CD4-positive, alpha-beta T cell treated with Interferon alpha-2 for 1 hour (primary cell): ENCODE measurements at regions not wholly inside any gene's neighbourhood (a gene's known extent, or its start where the extent isn't known, plus 50 kb on each side); places are given as distances from the start of the nearest gene placed in this dataset.

Experiments
- DNase-seq, 2 donors: peaks; one replicate each; pipeline ENCODE4 v3.0.0-alpha.2; 2020 to 2022

DNA sequence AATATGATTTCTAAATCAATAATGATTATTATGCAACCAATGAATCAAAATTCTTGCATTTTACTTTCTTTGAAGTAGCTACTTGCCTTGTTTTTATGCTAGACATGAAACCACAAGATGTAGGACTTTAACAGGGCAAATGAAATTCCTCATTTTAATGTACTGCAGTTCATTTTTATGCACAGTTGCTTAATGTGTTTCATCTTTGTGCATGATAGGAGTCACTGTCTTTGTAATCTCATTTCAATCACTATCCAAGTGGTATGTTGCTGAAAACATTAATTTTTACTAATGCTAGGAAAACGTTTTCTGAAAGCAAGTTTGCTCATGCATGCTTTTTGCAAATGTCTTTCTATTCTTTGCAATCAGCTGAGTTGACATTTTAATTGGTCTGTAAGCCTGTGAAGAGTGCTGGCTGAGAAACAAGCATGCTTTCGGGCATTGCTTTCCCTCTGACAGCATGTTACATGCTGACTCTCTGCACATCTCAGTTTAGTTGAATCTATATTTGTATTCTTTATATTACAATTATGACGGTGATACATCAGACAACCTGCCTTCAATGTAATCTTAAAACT is 535.0 kb upstream of the CDH18 start:
- DNase-seq = no peak

DNA sequence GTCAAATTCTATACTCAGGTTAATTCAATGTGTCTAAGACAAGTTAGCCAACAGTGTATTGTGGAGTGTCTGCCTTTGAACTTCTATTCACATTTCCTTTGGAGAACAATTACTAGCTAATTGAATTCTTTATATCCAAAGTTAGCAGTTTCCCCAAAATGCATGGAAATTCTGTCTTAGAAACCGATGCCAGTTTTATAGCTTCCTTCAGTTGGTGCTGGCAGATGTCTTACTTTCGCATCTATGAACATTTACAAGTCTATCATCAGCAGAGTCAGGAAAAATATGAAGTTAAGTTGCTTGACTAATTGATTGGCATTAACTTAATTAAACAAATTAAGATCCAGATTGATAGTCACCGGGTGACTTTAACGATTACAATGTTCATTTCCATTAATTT is 527.6 kb upstream of the CDH18 start:
- DNase-seq = no peak

DNA sequence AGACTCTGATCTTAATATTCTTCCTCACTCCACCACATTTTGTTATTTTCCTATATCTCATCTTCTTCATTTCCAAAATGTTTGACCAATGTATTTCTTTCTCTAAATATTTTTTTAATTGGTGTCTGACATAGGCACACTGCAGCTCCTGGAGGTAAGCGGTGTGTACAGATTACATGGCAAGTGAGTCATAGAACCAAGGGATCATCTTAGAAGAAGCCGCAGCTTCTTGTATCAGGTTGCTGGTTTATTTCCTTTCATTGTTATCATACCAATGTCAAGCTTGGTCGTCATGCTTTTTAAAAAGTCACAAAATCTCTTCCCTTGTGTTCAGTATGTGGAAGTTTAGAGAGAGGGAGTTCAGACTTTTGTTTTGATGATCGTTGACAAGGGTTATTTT is 526.1 kb upstream of the CDH18 start:
- no peak for DNase-seq

DNA sequence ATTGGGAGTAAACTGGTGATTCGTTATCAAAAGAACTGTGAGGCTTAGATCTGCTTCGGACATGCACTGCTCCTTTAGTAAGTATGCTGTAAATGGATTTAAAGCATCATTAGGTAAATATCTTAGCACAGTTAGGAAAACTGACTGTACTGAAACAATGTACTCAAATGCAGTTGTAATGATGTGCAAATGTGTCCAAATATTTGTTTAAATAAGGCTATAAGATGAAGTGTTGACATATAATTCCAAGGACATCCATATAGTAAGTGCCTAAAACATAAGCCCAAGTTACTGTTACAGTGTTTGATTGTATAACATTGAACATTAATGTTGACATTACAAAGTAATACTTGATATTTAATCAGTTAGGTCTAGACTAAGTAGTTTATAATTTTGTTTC is 512.5 kb upstream of the CDH18 start:
- no peak for DNase-seq

GRCh38 chr5:20498926-20499325 is 510.9 kb upstream of the CDH18 start:
- no peak for DNase-seq

DNA sequence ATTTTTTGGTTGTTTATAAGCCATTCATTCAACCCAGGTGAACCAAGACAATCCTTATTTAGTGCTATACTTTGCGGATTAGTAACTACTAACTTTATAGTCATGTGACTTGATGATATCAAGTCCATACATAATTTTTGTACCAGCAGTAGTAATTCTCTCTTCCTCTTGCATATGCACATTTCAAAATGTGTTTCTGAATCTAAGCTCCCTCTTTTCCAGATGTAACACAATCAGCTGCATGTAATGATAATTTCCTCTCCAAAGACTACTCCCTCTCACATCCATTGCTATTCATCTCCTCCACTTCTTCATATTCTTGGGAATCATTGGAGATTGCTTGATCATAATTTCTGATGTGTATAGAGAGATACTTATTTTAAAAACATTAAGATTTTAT is 510.1 kb upstream of the CDH18 start:
- DNase-seq = no peak

GRCh38 chr5:20497356-20497755 is 509.4 kb upstream of the CDH18 start:
- DNase-seq = no peak

GRCh38 chr5:20494706-20495105 is 506.7 kb upstream of the CDH18 start:
- DNase-seq = no peak

DNA sequence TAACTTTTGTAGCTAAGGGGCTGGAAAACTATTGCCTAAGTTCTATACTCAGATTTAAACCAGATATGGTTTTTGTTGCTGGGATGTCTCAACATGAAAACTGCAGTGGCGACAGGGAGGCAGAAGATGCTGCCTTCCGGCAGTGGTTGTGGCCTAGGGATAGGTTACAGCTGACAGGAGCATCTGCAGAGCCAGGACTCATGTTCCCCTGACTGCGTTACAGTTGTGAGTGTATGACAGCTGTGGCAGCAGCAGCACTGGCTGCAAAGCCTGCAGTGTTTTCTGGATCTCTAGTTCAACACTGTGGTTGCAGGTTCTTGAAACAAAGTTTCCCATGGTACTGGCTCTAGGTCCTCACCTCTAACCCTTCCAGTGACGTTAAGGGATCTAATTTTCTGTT is 498.8 kb upstream of the CDH18 start:
- no peak for DNase-seq

DNA sequence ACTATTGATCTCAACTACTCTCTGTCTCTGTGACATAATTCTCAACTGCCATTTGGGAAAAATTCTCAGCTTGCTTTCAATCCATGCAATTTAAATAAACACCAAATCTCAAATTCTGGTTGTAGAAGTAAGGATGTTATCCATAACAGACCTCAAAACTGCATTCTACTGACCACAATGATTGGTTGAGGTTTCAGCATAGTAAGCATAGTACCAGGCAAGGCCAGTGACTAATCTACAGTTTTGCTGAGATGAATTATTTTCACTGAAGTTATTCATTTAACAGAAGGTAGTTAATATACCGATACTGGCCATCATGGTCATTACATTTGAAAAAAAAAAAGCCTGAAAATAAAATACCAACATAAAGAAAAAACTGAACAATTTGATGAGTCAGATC is 488.0 kb upstream of the CDH18 start:
- no peak for DNase-seq

GRCh38 chr5:20470997-20471396 is 483.0 kb upstream of the CDH18 start:
- DNase-seq = no peak

- DNase-seq = no peak
These were observed 481.8 kb upstream of the CDH18 start for GRCh38 chr5:20469792-20470191.

DNA sequence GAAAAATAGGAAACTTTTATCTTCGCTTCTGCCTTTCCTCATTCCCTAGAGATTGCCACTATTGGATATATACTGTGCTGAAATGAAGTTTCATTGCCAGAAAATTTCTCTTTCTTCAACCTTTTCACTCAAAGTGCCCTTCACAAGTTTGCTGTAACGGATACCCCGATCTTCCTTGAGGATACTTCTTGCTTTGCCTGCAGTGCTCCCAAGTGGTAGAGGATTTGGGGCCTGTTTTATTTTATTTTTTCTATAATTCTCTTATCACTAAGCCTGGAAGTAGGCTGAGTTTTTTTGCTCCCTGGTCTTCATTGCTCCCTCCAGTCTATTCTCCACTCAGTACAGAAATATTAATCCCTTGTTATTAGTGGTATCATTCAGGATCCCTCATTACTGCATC is 481.4 kb upstream of the CDH18 start:
- no peak for DNase-seq

DNA sequence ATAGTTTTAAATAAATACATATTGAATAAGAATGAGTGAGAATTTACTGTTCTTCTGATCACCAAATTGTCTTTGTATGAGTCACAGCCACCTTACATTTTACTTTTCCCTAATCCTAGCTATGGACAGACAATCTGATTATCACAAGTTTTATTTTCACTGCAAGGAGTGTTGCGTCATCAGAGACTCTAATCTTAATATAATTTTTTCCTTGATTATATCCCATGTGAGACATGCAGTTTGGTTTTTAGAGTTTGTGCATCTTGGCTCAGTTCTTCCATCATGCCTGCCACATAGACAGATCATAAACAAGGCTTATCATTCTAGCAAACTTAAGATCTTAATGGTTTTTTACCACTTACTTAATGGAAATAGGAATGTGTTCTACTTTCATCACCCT is 478.5 kb upstream of the CDH18 start:
- no peak for DNase-seq

DNA sequence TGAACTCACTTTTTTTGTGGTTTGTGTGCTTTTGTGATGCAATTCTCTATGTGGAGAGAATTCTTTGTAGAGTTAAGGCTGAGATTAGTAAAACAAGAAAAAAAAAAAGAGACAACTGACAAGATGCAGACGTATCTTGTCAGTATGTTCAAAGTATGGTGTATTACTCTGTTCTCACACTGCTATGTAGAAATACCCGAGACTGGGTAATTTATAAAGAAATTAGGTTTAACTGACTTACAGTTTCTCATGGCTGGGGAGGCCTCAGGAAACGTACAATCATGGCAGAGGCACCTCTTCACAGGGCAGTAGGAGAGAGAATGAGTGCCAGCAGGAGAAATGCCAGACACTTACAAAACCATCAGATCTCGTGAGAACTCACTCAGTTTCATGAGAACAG is 475.2 kb upstream of the CDH18 start:
- no peak for DNase-seq

- DNase-seq = no peak
These were observed 458.1 kb upstream of the CDH18 start for GRCh38 chr5:20446121-20446520.

DNA sequence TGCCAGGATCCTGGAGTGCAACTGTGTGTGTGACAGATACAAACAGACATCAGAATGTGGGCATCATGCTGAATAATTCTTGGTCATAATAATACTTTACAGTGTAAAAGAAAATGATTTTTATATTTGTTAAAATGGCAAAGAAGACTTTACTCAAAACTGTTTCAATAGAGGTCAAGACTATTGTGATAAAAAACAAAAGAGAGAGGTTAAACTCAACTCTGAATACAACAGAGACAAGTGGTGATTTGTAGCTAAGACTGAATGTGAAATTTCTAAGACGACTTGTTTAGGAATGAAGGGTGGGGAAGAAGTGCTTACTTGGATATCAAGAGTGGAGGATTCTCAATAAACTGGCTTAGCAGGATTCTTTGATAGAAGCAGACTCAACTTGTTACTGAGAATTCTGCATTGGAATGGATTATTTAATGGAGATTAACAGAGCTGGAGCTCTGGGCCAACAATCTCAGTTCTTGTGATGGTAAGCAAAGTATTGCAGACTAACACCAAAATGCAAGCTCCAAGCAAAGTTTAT is 457.4 kb upstream of the CDH18 start:
- no peak for DNase-seq

GRCh38 chr5:20434786-20435185 is 446.8 kb upstream of the CDH18 start:
- DNase-seq = no peak

DNA sequence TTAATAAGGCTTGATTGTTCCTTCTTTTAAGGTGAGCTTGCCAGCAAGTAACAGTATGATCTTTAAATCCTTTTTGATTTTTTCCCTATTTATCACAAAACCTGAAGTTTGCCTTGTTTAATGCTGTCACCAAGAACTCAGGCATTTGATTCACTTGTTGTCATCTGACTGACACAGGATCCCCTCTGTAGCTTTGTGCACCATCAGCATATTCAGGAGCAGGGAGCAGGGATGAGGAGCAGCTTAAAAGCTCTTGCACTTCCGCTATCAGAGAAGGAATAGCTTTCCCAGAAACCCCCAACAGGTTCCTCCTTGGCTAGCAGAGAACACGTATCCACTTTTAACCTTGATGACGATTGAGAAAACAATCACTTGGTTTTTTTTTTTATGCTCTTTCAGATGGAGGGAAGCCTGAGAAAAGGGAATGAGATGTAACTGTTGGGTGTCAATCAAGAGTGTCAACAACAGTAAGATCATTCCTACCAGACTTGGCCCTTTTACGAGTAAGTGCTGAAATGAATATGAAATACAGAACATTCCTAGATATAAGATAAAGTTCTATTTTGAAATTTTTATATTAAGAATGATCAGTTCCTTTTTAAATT is 433.1 kb upstream of the CDH18 start:
- DNase-seq = no peak
